ENCODE measurements at regions not wholly inside any gene's neighbourhood (a gene's known extent, or its start where the extent isn't known, plus 50 kb on each side); places are given as distances from the start of the nearest gene placed in this dataset.

DNA sequence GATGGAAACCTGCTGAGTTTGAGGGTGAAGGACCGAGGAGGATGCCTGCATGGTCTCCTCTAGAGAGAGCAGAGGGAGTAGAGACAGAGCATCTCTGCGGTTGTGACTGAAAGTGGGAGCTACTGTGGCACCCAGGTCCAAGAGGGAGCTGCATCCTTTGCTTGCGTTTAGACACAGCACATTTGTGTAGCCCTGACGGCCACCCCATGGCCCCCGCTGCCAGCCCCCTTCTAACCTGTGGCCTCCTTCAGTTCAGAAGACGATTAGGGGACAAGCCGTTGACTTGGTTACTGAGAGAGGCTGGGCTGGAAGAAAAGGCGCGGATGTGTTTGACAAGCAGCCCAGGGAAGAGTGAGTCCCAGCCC is 690.9 kb downstream of the BRD1 start:
- TF ChIP-seq EZH2phosphoT487 (IDR thresholded peaks at IDR 0.05; ENCODE audit: borderline replicate concordance), result no peak
- TF ChIP-seq, protein P1, sequence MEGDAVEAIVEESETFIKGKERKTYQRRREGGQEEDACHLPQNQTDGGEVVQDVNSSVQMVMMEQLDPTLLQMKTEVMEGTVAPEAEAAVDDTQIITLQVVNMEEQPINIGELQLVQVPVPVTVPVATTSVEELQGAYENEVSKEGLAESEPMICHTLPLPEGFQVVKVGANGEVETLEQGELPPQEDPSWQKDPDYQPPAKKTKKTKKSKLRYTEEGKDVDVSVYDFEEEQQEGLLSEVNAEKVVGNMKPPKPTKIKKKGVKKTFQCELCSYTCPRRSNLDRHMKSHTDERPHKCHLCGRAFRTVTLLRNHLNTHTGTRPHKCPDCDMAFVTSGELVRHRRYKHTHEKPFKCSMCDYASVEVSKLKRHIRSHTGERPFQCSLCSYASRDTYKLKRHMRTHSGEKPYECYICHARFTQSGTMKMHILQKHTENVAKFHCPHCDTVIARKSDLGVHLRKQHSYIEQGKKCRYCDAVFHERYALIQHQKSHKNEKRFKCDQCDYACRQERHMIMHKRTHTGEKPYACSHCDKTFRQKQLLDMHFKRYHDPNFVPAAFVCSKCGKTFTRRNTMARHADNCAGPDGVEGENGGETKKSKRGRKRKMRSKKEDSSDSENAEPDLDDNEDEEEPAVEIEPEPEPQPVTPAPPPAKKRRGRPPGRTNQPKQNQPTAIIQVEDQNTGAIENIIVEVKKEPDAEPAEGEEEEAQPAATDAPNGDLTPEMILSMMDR (conservative IDR thresholded peaks at IDR 0.05; ENCODE audit: low read length), result no peak
